ENCODE measurements at regions not wholly inside any gene's neighbourhood (a gene's known extent, or its start where the extent isn't known, plus 50 kb on each side); places are given as distances from the start of the nearest gene placed in this dataset.

DNA sequence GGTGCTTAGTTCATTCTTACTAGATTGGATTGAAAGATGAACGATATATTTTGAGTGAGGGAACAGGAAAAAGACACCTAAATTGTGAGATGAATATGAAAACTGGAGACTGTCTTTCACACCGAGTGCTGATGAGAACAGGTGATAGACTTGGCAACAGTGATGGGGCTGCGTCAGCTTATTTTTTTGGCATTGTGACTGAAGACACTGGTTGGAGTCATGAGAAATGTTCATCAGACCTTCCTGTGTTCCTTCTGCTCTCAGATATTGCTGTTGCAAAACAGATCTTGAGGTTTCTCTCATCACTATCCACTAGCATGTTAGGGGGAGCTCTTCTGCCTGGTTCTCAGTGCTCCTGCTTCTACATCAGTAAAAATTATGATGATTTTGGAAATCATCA is 124.2 kb upstream of the KCNIP4 start:
- Histone ChIP-seq H3K36me3 (no peaks in the 10 kb centered on the region), H3K4me3 (no peak overlapping the region), H3K4me1 (no peaks in the 10 kb centered on the region), H3K27me3 (no peaks in the 10 kb centered on the region), H3K27ac (no peak overlapping the region), H3K9me3 (peaks cover 0 to 3% (median 0%) of the 10 kb centered on the region in 12 donors)
- DNase-seq = no peak
- intact Hi-C loops (cut with DNase I) = no loop called here
- 65 to 74% (median 69%) methylated on average over 3 of the region's 3 CpGs for WGBS, 4 donors
- TF ChIP-seq, protein P1, sequence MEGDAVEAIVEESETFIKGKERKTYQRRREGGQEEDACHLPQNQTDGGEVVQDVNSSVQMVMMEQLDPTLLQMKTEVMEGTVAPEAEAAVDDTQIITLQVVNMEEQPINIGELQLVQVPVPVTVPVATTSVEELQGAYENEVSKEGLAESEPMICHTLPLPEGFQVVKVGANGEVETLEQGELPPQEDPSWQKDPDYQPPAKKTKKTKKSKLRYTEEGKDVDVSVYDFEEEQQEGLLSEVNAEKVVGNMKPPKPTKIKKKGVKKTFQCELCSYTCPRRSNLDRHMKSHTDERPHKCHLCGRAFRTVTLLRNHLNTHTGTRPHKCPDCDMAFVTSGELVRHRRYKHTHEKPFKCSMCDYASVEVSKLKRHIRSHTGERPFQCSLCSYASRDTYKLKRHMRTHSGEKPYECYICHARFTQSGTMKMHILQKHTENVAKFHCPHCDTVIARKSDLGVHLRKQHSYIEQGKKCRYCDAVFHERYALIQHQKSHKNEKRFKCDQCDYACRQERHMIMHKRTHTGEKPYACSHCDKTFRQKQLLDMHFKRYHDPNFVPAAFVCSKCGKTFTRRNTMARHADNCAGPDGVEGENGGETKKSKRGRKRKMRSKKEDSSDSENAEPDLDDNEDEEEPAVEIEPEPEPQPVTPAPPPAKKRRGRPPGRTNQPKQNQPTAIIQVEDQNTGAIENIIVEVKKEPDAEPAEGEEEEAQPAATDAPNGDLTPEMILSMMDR (IDR thresholded peaks at IDR 0.05) = no peak
- no peak for TF ChIP-seq POLR2A (IDR thresholded peaks at IDR 0.05)
- no peak for ATAC-seq

DNA sequence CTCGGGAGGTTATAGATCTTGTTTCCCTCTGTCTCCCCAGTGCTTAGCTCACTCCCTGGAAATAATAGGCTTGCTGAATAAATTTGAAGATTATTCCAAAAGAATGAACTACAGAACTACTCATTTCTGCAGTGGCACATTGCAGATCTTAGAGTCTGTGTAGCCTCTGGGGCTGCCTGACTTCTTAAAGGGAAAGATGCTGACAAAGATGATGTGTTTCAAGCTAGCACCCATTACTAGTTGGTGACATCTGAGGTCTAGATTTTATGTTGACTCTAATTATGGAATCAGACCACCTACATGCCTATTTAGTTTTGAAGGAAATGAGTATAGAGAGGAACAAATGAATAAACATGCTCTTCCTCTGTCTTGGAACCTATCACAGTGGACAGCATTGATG is 123.7 kb upstream of the KCNIP4 start:
- no peaks in the 10 kb centered on the region for H3K27me3 ChIP-seq
- no peak for DNase-seq
- no peaks in the 10 kb centered on the region for H3K36me3 ChIP-seq
- 50 to 61% (median 58%) methylated on average over 1 of the region's 1 CpG for WGBS, 4 donors
- intact Hi-C loops (cut with DNase I) = no loop called here
- H3K4me1 ChIP-seq = no peaks in the 10 kb centered on the region
- TF ChIP-seq, protein P1 (IDR thresholded peaks at IDR 0.05) = no peak
- no peak for TF ChIP-seq POLR2A (IDR thresholded peaks at IDR 0.05)
- H3K27ac ChIP-seq = no peak overlapping the region
- ATAC-seq = no peak
- peaks cover 0 to 3% (median 0%) of the 10 kb centered on the region in 12 donors for H3K9me3 ChIP-seq
- no peak overlapping the region for H3K4me3 ChIP-seq

DNA sequence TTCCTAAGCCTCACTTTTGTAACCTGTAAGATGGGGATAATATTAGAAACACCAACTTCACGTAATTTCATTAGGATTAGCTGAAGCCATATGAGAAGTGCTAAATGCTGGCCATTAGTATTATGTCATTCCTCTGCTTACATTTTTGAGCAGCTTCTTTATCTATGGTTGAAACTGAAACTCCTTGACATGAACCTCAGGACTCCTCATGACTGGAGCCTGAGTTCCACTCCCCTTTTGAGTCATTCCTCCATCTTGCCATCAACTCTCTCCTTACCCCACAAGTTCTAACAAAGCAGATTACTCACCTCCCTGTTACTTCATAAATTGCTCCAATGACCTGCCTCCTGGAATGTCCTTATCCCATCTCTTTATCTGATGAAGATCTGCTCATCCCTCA is 123.2 kb upstream of the KCNIP4 start:
- H3K27ac ChIP-seq = no peak overlapping the region
- no peaks in the 10 kb centered on the region for H3K36me3 ChIP-seq
- H3K4me1 ChIP-seq = no peaks in the 10 kb centered on the region
- TF ChIP-seq POLR2A (IDR thresholded peaks at IDR 0.05) = no peak
- TF ChIP-seq, protein P1 (IDR thresholded peaks at IDR 0.05) = no peak
- ATAC-seq (no peak), DNase-seq (no peak)
- intact Hi-C loops (cut with DNase I) = no loop called here
- no peaks in the 10 kb centered on the region for H3K27me3 ChIP-seq
- H3K4me3 ChIP-seq = no peak overlapping the region
- peaks cover 0 to 3% (median 0%) of the 10 kb centered on the region in 12 donors for H3K9me3 ChIP-seq
- 60 to 75% (median 71%) methylated on average over 1 of the region's 1 CpG for WGBS, 4 donors

DNA sequence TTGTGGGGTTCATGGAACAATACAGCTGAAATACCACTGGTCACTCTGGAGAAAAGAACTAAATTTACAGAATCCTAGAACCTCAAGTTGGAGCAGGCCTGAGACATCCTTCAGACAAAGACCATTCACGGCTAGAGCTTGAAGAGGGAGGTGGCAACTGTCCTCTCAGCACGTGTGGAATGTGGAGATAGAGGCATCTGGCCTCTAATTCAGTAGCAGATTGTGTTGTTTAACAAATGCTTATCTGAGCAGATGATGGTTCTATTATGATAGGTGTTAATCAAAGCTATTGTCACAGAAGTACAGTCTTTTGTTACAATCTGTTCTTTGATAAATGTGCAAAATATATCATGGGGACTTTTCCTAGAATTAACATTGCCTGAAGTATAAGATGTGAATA is 121.7 kb upstream of the KCNIP4 start:
- no peak for ATAC-seq
- 33 to 48% (median 36%) methylated on average over 2 of the region's 2 CpGs for WGBS, 4 donors
- H3K27ac ChIP-seq = no peak overlapping the region
- intact Hi-C loops (cut with DNase I) = no loop called here
- TF ChIP-seq, protein P1 (IDR thresholded peaks at IDR 0.05) = no peak
- TF ChIP-seq POLR2A (IDR thresholded peaks at IDR 0.05) = no peak
- no peak overlapping the region for H3K4me3 ChIP-seq
- peaks cover 0 to 3% (median 0%) of the 10 kb centered on the region in 12 donors for H3K9me3 ChIP-seq
- H3K27me3 ChIP-seq = no peaks in the 10 kb centered on the region
- H3K36me3 ChIP-seq = no peaks in the 10 kb centered on the region
- no peaks in the 10 kb centered on the region for H3K4me1 ChIP-seq
- no peak for DNase-seq

Measured in heart left ventricle (tissue), 16 donors.